HepG2 (cell line): ENCODE measurements at regions not wholly inside any gene's neighbourhood (a gene's known extent, or its start where the extent isn't known, plus 50 kb on each side); places are given as distances from the start of the nearest gene placed in this dataset.

Experiments used
- ARHGAP35 ChIP-seq: sonication (generic); formaldehyde crosslinking; IDR thresholded peaks from 2 replicates; pipeline ENCODE4 v1.9.0; 2022; ENCODE audit warnings: mild to moderate bottlenecking, inconsistent platforms, moderate library complexity, missing genetic modification reagents, borderline replicate concordance
- CREB1 ChIP-seq, 2 experiments: fragments of 450-650 bp in 1 of 2; IDR thresholded peaks; 2 replicates each; pipeline ENCODE4 v1.6.1; 2016 to 2017; ENCODE audit warnings: control low read depth in 1 of 2, mild to moderate bottlenecking in 1 of 2, missing compliant biosample characterization in 1 of 2, missing genetic modification characterization in 1 of 2
- FIP1L1 ChIP-seq: fragments of 200-400 bp; formaldehyde crosslinking; IDR thresholded peaks from 2 replicates; pipeline ENCODE4 v1.6.1; 2018; ENCODE audit warnings: low read depth, mild to moderate bottlenecking, low read length, moderate library complexity, borderline replicate concordance; ENCODE audit not compliant: insufficient read depth
- MXI1 ChIP-seq: IDR thresholded peaks from 3 replicates; pipeline ENCODE4 v1.6.1; 2012; ENCODE audit warnings: low read depth, low read length, inconsistent platforms, borderline replicate concordance
- RFXAP ChIP-seq: sonication (generic); formaldehyde crosslinking; IDR thresholded peaks from 2 replicates; pipeline ENCODE4 v1.4.0; 2020; ENCODE audit warnings: missing genetic modification reagents, borderline replicate concordance
- RXRA ChIP-seq: sonication (generic); formaldehyde crosslinking; IDR thresholded peaks from 2 replicates; pipeline ENCODE4 v1.5.1; 2020; ENCODE audit warnings: missing genetic modification reagents
- SUZ12 ChIP-seq: fragments of 150-350 bp; IDR thresholded peaks from 2 replicates; pipeline ENCODE4 v1.6.1; 2014; ENCODE audit warnings: low read depth, low read length
- UBTF ChIP-seq: sonication (generic); formaldehyde crosslinking; IDR thresholded peaks from 2 replicates; pipeline ENCODE4 v1.4.0; 2020; ENCODE audit warnings: mild to moderate bottlenecking, missing genetic modification reagents
- XRCC5 ChIP-seq: fragments of 200-400 bp; formaldehyde crosslinking; optimal IDR thresholded peaks from 2 replicates; pipeline ENCODE3; 2017; ENCODE audit warnings: mild to moderate bottlenecking, low read length
- ZBTB33 ChIP-seq: sonication (generic); formaldehyde crosslinking; IDR thresholded peaks from 2 replicates; pipeline ENCODE4 v1.4.0; 2020; ENCODE audit warnings: missing genetic modification reagents
- ZC3H13 ChIP-seq: sonication (generic); formaldehyde crosslinking; IDR thresholded peaks from 2 replicates; pipeline ENCODE4 v1.8.1; 2023; ENCODE audit warnings: mild to moderate bottlenecking, missing genetic modification reagents, moderate library complexity
- ZNF205 ChIP-seq: IDR thresholded peaks from 2 replicates; pipeline ENCODE4 v1.6.1; 2018; ENCODE audit warnings: missing biosample characterization, missing genetic modification reagents
- ZNF232 ChIP-seq: sonication (generic); formaldehyde crosslinking; IDR thresholded peaks from 2 replicates; pipeline ENCODE4 v1.4.0; 2020; ENCODE audit warnings: missing genetic modification reagents, borderline replicate concordance
- ZNF30 ChIP-seq: sonication (generic); formaldehyde crosslinking; IDR thresholded peaks from 2 replicates; pipeline ENCODE4 v1.5.0; 2020; ENCODE audit warnings: mild to moderate bottlenecking, missing genetic modification reagents
- ZNF512B ChIP-seq: sonication (generic); formaldehyde crosslinking; IDR thresholded peaks from 2 replicates; pipeline ENCODE4 v1.5.1; 2020; ENCODE audit warnings: missing genetic modification reagents, mild to moderate bottlenecking, borderline replicate concordance
- ZNF644 ChIP-seq: IDR thresholded peaks from 2 replicates; pipeline ENCODE4 v1.6.1; 2016; ENCODE audit warnings: low read depth
- ZNF788 ChIP-seq: sonication (generic); formaldehyde crosslinking; IDR thresholded peaks from 2 replicates; pipeline ENCODE4 v1.5.0; 2020; ENCODE audit warnings: mild to moderate bottlenecking, missing genetic modification reagents, borderline replicate concordance
- ZNF800 ChIP-seq: sonication (generic); formaldehyde crosslinking; IDR thresholded peaks from 2 replicates; pipeline ENCODE4 v1.4.0; 2020; ENCODE audit warnings: missing genetic modification reagents
- ZNF878 ChIP-seq: sonication (generic); formaldehyde crosslinking; IDR thresholded peaks from 2 replicates; pipeline ENCODE4 v1.8.1; 2023; ENCODE audit warnings: mild to moderate bottlenecking, missing genetic modification reagents, moderate library complexity
- ZSCAN22 ChIP-seq: sonication (generic); formaldehyde crosslinking; IDR thresholded peaks from 2 replicates; pipeline ENCODE4 v1.4.0; 2020; ENCODE audit warnings: mild to moderate bottlenecking, missing genetic modification reagents

GRCh38 chr12:46071769-46072624 lies 81.6 kb upstream of the SCAF11 start (continued):
- TF ChIP-seq XRCC5 (peak; percentile 90), ZNF644 (peak; percentile 59; the same call in 1 of the 2 replicates), ZNF512B (CRISPR knock-in tag) (0 out of 2 replicates have a peak, but pooled peaks have one; percentile 50), ZBTB33 (no peak), ZNF232 (0 out of 2 replicates have a peak, but pooled peaks have one; percentile 43), ARHGAP35 (CRISPR knock-in tag) (no peak), RFXAP (no peak), ZNF788 (CRISPR knock-in tag) (0 out of 2 replicates have a peak, but pooled peaks have one; percentile 17), FIP1L1 (no peak), ZSCAN22 (CRISPR knock-in tag) (no peak), CREB1 (IDR thresholded peaks at IDR 0.05) (no peak), CREB1 (CRISPR knock-in tag; IDR thresholded peaks at IDR 0.05) (no peak), ZNF30 (no peak), SUZ12 (no peak), ZNF878 (CRISPR knock-in tag) (0 out of 2 replicates have a peak, but pooled peaks have one; percentile 30), MXI1 (0 out of 3 replicates have a peak, but pooled peaks have one; percentile 30), RXRA (CRISPR knock-in tag) (no peak), ZC3H13 (CRISPR knock-in tag) (no peak), ZNF800 (CRISPR knock-in tag) (no peak), ZNF205 (no peak), UBTF (CRISPR knock-in tag) (no peak)
